Esophagus squamous epithelium (tissue), 4 donors: ENCODE measurements at regions not wholly inside any gene's neighbourhood (a gene's known extent, or its start where the extent isn't known, plus 50 kb on each side); places are given as distances from the start of the nearest gene placed in this dataset.

Source experiments
- CTCF ChIP-seq, 6 experiments: fragments of 450-650 bp in 4 of 6; fragments of 200-600 bp in 2 of 6; sonication (generic) in 2 of 6; IDR thresholded peaks; one replicate each; pipeline ENCODE4 v1.5.1; 2016 to 2019; ENCODE audit warnings: antibody characterized with exemption in 6 of 6, mild to moderate bottlenecking in 4 of 6, moderate library complexity in 4 of 6
- POLR2A ChIP-seq, 4 donors: fragments of 450-650 bp; IDR thresholded peaks; one replicate each; pipeline ENCODE4 v1.6.1; 2017; ENCODE audit warnings: antibody characterized with exemption in 4 of 4, mild to moderate bottlenecking in 4 of 4, moderate library complexity in 3 of 4

GRCh38 chr4:141462361-141462760 is 174.0 kb upstream of the IL15 start:
- TF ChIP-seq POLR2A (IDR thresholded peaks at IDR 0.05) (no peak), CTCF (IDR thresholded peaks at IDR 0.05) (no peak)
